ENCODE measurements at regions not wholly inside any gene's neighbourhood (a gene's known extent, or its start where the extent isn't known, plus 50 kb on each side); places are given as distances from the start of the nearest gene placed in this dataset.

- no TSS peak for BruUV-seq (replicated peaks)
These were observed 266.5 kb upstream of the MKLN1 start for GRCh38 chr7:131061158-131061557.

DNA sequence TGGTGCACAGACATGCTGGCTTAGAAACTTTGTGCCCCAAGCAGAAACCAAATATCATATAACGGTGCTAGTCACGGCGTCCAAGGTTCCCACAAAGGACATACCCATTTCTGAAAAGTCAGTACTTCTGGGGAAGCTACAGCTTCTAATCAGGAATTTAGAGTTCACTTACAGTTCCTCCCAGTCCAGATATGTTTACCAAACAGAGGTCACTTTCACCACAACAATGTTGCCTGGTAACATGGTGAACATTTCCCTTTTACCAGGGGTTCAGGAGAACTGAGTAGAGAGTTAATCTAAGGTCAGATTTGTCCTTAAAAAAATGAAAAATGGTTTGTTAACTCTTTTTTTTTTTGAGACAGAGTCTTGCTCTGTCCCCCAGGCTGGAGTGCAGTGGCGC lies 265.9 kb upstream of the MKLN1 start:
- POLR2A ChIA-PET (ENCODE audit: low non-redundant PET), result interaction anchor here (0.7 kb wide), 1 partner anchor 52 kb away, joined by 4 read pairs; no protein-coding TSS in a partner anchor
- no TSS peak for BruUV-seq (replicated peaks)
- no peak for DNase-seq (ENCODE audit: low spot score)

More at GRCh38 chr7:131061158-131061557, 266.5 kb upstream of the MKLN1 start:
- Histone ChIP-seq H3K4me3 (ENCODE audit: low read depth, low read length, poor library complexity, severe bottlenecking) (no peak overlapping the region), H3K27ac (ENCODE audit: low read depth, low read length, poor library complexity, severe bottlenecking) (no peak overlapping the region), H3K36me3 (ENCODE audit: insufficient read depth, low read length, poor library complexity, severe bottlenecking) (peaks cover 4% of the 10 kb centered on the region), H3K9me3 (ENCODE audit: low read depth, low read length, poor library complexity, severe bottlenecking) (no peaks in the 10 kb centered on the region), H3K27me3 (replicated peaks; ENCODE audit: insufficient read depth, low read depth, low read length, poor library complexity) (no peaks in the 10 kb centered on the region), H3K4me1 (ENCODE audit: insufficient read depth, low read length, poor library complexity, severe bottlenecking) (peaks cover 10% of the 10 kb centered on the region)
- TF ChIP-seq, protein P1, sequence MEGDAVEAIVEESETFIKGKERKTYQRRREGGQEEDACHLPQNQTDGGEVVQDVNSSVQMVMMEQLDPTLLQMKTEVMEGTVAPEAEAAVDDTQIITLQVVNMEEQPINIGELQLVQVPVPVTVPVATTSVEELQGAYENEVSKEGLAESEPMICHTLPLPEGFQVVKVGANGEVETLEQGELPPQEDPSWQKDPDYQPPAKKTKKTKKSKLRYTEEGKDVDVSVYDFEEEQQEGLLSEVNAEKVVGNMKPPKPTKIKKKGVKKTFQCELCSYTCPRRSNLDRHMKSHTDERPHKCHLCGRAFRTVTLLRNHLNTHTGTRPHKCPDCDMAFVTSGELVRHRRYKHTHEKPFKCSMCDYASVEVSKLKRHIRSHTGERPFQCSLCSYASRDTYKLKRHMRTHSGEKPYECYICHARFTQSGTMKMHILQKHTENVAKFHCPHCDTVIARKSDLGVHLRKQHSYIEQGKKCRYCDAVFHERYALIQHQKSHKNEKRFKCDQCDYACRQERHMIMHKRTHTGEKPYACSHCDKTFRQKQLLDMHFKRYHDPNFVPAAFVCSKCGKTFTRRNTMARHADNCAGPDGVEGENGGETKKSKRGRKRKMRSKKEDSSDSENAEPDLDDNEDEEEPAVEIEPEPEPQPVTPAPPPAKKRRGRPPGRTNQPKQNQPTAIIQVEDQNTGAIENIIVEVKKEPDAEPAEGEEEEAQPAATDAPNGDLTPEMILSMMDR (conservative IDR thresholded peaks at IDR 0.05; ENCODE audit: low read depth, low read length), result no peak
- no peak for TF ChIP-seq EZH2 (IDR thresholded peaks at IDR 0.05; ENCODE audit: borderline replicate concordance, low read depth, low read length, poor library complexity, severe bottlenecking)
- POLR2A ChIA-PET (ENCODE audit: low non-redundant PET), result interaction anchor here (0.7 kb wide), 1 partner anchor 51 kb away, joined by 4 read pairs; no protein-coding TSS in a partner anchor
- intact Hi-C loops (cut with micrococcal nuclease; ENCODE audit: unreplicated experiment), result no loop called here
- DNase-seq (ENCODE audit: low spot score), result no peak
- CTCF ChIA-PET, result no interaction called here

DNA sequence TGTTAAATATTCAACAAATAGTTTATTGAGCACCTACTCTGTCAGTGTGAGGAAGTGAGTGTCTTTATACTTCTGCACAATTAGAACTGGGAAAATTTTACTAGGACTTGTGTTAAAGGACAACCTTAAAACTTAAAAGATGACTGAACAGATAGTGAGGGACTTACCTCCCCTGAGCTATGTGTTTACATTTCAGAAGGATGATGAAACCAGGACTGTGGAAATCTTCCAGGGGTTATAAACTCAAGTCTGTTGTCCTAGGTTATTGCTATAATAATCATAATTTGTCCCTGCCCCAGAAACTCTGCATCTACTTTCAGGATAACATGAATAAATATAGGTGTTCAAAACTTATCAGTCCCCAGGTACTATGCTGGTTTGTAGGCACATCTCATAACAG lies 261.0 kb upstream of the MKLN1 start:
- no peaks in the 10 kb centered on the region for H3K36me3 ChIP-seq (ENCODE audit: insufficient read depth, low read length, poor library complexity, severe bottlenecking)
- no peak overlapping the region for H3K4me3 ChIP-seq (ENCODE audit: low read depth, low read length, poor library complexity, severe bottlenecking)
- no peaks in the 10 kb centered on the region for H3K27me3 ChIP-seq (replicated peaks; ENCODE audit: insufficient read depth, low read depth, low read length, poor library complexity)
- no peak for DNase-seq (ENCODE audit: low spot score)
- BruUV-seq (replicated peaks), result no TSS peak
- peaks cover 46% of the 10 kb centered on the region for H3K4me1 ChIP-seq (ENCODE audit: insufficient read depth, low read length, poor library complexity, severe bottlenecking)
- H3K27ac ChIP-seq (ENCODE audit: low read depth, low read length, poor library complexity, severe bottlenecking), result peak overlapping the region; percentile 63
- H3K9me3 ChIP-seq (ENCODE audit: low read depth, low read length, poor library complexity, severe bottlenecking), result no peaks in the 10 kb centered on the region
- ChIA-PET CTCF (no interaction called here), POLR2A (ENCODE audit: low non-redundant PET) (no interaction called here)
- no peak for TF ChIP-seq EZH2 (IDR thresholded peaks at IDR 0.05; ENCODE audit: borderline replicate concordance, low read depth, low read length, poor library complexity, severe bottlenecking)
- TF ChIP-seq, protein P1 (conservative IDR thresholded peaks at IDR 0.05; ENCODE audit: low read depth, low read length), result no peak
- intact Hi-C loops (cut with micrococcal nuclease; ENCODE audit: unreplicated experiment), result no loop called here

More for the DNA sequence above, 265.9 kb upstream of the MKLN1 start:
- no peak overlapping the region for H3K27ac ChIP-seq (ENCODE audit: low read depth, low read length, poor library complexity, severe bottlenecking)
- intact Hi-C loops (cut with micrococcal nuclease; ENCODE audit: unreplicated experiment), result no loop called here
- H3K9me3 ChIP-seq (ENCODE audit: low read depth, low read length, poor library complexity, severe bottlenecking), result no peaks in the 10 kb centered on the region
- TF ChIP-seq EZH2 (IDR thresholded peaks at IDR 0.05; ENCODE audit: borderline replicate concordance, low read depth, low read length, poor library complexity, severe bottlenecking), result no peak
- TF ChIP-seq, protein P1 (conservative IDR thresholded peaks at IDR 0.05; ENCODE audit: low read depth, low read length), result no peak
- peaks cover 17% of the 10 kb centered on the region for H3K4me1 ChIP-seq (ENCODE audit: insufficient read depth, low read length, poor library complexity, severe bottlenecking)
- CTCF ChIA-PET, result no interaction called here
- no peak overlapping the region for H3K4me3 ChIP-seq (ENCODE audit: low read depth, low read length, poor library complexity, severe bottlenecking)
- peaks cover 4% of the 10 kb centered on the region for H3K36me3 ChIP-seq (ENCODE audit: insufficient read depth, low read length, poor library complexity, severe bottlenecking)
- no peaks in the 10 kb centered on the region for H3K27me3 ChIP-seq (replicated peaks; ENCODE audit: insufficient read depth, low read depth, low read length, poor library complexity)

Data from A673 (cell line).